ENCODE measurements at regions not wholly inside any gene's neighbourhood (a gene's known extent, or its start where the extent isn't known, plus 50 kb on each side); places are given as distances from the start of the nearest gene placed in this dataset.

DNA sequence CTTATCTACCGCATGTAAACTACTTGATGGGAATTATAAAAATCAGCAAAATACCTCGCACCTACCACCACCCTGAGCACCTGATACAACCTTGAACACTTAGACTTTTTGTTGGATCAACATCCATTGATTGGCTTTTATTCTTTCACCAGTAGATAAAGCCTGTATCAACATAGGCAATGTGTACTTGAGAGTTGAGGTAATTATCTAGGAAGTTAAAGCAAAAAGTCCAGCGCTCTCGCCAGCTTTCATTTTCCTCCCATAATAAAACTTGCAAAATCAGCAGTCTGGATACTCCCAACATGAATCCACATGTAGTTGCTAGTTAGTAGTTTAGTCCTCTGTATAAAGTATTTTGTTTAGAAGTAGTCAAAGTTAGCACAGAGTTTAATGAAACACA, 132.0 kb upstream of the PRDM1 start:
- FAIRE-seq, result no peak

DNA sequence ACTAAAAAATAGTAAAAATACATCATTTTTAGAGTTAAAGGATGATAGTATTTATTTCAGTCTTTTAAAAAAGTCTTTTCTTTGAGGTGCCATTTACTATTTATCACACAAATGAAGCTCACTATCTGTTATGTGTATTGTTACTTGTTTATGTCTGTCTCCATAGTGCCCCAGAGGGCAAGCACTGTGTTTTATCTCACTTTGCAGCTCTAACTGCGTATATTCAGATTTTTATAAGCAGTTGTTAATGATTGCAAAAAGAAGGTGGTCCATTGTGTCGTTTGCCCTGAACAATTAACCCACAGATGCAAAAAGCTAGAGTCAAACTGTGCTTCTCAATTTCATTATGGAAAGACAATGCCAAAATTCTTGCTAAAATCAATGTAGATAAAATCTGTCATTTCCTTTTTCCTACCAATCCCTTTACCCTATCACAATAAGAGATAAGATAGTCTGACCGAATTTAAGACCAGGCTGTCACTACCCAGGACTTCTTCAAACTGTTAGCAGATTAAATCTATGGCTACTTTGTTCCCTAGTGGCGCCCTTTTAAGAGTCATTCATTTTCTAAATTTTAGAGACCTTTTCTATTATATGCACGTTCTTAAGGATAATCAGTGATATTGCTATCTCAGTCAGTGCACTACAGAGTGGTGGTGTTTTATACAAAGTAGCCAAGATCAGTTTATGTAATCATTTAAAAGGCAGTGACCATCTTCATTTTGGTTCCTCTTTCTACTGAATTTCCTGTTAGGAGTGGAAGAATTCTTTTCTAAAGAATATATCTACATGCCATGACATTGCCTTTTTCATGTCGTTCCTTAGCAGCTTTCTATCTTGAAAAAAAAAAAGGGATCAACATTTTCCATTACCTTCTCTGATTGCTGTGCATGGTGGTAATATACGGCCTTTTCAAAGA, 133.1 kb upstream of the PRDM1 start:
- no peak for FAIRE-seq

GRCh38 chr6:105952326-105952725, 133.8 kb upstream of the PRDM1 start:
- FAIRE-seq, result no peak

DNA sequence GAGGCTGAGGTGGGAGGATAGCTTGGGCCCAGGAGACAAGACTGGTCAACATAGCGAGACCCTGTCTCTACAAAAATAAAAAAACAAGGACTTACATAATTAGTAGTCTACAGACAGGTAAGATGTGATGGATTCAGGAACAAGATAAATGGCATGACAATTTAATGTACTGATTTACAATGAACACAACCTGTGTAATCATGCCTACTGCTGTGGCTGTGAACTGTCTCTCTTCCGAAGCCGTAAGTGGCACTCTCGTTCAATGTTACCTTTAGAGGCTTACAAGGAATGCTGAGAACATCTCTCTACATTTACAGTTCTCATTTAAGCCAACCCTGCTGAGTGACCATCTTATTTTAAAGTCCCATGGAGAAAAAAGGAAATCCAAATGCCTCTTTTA, 134.8 kb upstream of the PRDM1 start:
- no peak for FAIRE-seq

DNA sequence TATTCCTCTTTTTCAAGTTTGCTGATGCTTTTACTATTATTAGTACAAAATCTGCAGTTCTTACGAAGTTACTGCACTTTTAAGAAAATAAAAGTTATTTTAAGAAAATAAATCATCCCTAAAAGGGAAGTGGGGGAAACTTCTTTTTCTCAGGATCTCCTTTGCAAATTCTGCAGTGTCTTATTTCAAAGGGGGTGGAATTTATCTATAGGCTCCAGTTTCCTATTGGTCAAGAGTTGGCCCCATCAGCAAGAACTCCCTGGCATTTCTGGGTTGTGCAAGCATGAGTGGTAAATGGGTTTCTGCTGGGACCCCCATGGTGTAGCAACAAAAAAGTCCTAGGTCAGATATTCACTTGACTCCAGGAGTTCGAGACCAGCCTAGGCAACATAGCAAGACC, 136.3 kb upstream of the PRDM1 start:
- no peak for FAIRE-seq

- no peak for FAIRE-seq
These were observed 142.6 kb upstream of the PRDM1 start for GRCh38 chr6:105943514-105943913.

GRCh38 chr6:105941621-105942412, 144.3 kb upstream of the PRDM1 start:
- FAIRE-seq, result no peak

DNA sequence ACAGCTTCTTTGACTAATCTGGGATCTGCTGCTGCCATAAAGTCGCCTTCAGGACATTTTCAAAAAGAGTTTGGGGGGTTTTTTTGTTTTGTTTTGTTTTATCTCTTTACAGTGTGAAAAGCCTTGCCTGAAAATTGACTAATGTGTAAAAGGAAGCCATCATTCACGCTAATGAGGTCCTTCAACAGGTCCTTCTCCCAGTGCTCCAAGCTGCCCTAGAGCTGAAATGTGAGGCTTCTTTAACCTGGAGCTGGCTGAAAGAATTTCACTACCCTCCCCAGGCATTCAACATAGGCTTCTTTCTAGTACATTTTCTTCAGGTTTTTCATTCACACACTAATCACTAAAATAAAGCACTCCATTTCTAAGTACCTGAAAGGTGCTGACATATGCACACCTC, 145.1 kb upstream of the PRDM1 start:
- FAIRE-seq, result no peak

GRCh38 chr6:105936972-105937371, 149.2 kb upstream of the PRDM1 start:
- no peak for FAIRE-seq

GRCh38 chr6:105935416-105935815, 150.7 kb upstream of the PRDM1 start:
- no peak for FAIRE-seq

GRCh38 chr6:105934708-105935107, 151.4 kb upstream of the PRDM1 start:
- FAIRE-seq, result no peak

- FAIRE-seq, result no peak
These were observed 153.7 kb upstream of the PRDM1 start for GRCh38 chr6:105932440-105932839.

- FAIRE-seq, result no peak
These were observed 156.5 kb upstream of the PRDM1 start for GRCh38 chr6:105929626-105930025.

GRCh38 chr6:105926318-105926717, 159.8 kb upstream of the PRDM1 start:
- no peak for FAIRE-seq

- FAIRE-seq, result no peak
These were observed 160.4 kb upstream of the PRDM1 start for GRCh38 chr6:105925706-105926105.

DNA sequence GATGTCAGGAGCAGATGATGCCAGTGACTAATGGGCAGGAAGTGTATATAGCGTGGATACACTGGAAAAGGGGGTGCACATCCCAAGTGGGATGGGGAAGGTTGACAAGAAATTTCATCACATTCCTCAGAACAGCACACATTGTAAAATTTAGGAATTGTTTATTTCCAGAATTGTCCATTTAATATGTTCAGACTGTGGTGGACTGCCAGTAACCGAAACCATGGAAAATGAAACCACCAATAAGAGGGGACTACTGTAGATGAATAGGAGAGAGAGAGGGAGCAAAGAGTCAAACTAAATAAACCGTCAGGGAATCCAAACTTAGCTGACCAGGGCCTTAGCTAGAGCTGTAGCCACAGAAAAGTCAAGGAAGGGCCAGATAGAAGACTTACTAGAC, 164.4 kb upstream of the PRDM1 start:
- no peak for FAIRE-seq

DNA sequence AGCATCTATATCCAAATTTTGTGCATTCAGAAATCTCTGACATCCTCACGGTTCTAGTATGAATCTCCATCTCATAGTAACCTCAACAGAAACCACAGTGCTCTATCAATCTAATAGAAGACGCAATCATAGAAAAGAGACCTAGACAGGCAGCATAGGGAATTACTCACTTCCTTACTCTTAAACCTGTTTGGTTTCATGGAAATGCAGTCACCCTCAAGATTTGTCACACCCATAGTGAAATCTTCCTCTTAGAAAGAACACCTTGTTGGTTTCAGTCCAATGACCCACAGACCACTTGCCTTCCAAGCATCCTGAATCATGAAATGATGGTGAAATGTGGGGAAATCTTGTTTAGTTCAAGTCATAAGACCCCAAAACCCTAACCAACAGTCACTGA, 166.1 kb upstream of the PRDM1 start:
- FAIRE-seq, result no peak

- no peak for FAIRE-seq
These were observed 169.0 kb upstream of the PRDM1 start for GRCh38 chr6:105917038-105917695.

DNA sequence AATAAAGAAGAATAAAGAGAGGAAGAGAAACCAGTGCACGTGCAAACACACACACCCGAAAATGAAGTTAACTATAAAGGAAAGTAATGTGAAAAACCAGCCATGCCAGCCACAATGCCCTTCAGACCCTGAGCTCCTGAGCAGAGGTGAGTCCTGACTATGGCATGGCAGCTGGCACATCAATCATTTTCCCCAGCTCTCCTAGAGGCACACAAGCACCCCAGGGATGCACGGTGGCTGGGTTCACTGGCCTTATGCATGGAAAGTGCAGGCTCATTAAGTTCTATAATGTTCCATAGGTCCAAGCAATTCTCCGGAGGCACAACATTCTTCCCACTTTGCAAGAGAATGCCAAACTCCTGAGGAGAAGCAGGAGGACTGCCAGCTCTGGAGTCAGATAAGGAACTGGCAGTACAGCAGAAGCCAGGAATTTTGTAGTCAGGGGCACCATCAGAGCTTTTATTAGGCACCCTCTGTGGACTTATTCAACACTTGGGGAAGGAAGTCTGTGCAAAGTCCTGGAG, 175.0 kb upstream of the PRDM1 start:
- FAIRE-seq, result no peak

- no peak for FAIRE-seq
These were observed 177.0 kb upstream of the PRDM1 start for GRCh38 chr6:105909106-105909505.

- no peak for FAIRE-seq
These were observed 178.1 kb upstream of the PRDM1 start for GRCh38 chr6:105907991-105908390.

- no peak for FAIRE-seq
These were observed 178.8 kb upstream of the PRDM1 start for GRCh38 chr6:105907301-105907700.

DNA sequence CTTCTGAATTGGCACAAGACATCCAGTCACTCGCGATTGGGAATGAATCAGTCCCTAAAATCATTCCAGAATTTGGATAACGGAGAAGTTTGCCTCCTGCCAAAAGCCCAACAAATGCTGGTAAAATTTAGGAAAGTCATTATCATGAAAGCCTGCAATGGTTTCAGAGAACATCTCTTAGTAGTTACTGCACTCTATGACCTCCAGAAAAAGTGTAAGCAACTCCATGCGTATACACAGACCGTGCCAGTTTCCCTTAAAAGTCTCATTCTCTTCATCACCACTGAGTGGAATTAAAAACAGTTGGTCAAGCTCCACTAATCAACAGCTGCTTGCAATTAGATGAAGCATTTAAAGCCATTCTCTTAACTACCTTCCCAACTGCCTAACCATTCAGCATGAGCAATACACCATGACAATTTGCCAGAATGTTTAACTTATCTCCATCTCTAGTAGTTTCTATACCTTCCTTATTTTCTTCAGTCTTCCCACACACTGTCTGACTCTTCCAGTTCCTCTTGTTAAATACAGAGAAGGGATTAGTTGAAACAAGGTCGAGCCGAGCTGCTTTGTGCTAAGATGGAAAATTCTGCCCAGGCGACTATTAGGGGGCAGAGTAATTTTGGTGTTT, 183.6 kb upstream of the PRDM1 start:
- FAIRE-seq, result no peak

Data from colon (tissue), 2 donors.